Astrocyte (in vitro differentiated cells and primary cell): ENCODE measurements at regions not wholly inside any gene's neighbourhood (a gene's known extent, or its start where the extent isn't known, plus 50 kb on each side); places are given as distances from the start of the nearest gene placed in this dataset.

Source experiments
- CTCF ChIP-seq: IDR thresholded peaks from 2 replicates; pipeline ENCODE4 v1.5.1; 2011; ENCODE audit warnings: low read depth, mild to moderate bottlenecking, inconsistent platforms, low read length, moderate library complexity; ENCODE audit not compliant: insufficient read depth
- EZH2 ChIP-seq: IDR thresholded peaks from 2 replicates; pipeline ENCODE4 v1.6.1; 2012; ENCODE audit warnings: mild to moderate bottlenecking, low read length, inconsistent platforms; ENCODE audit not compliant: insufficient read depth

DNA sequence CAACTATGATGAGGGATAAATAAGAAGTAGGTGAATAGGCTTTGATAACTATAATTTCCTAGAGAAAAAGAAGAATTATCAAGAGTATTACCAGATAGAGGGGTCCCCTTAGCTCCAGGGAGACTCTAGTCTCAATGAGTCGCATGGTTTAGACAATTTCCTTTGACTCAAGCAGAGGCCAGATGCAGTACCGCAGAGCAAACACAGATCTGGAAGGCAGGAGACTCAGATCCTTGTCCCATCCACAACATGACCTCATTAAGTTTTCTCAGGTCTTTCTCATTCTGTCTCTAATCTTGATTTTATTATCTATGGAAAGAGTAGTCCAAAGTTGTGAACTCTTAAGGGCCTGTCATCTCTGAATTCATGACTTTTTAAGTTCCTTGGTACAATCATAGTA lies 987.9 kb downstream of the NTRK3 start:
- TF ChIP-seq EZH2 (no peak), CTCF (no peak)
